ENCODE measurements at regions not wholly inside any gene's neighbourhood (a gene's known extent, or its start where the extent isn't known, plus 50 kb on each side); places are given as distances from the start of the nearest gene placed in this dataset.
"Not testable (repeated sequence)": the region's sequence is repeated elsewhere in the genome, so short reads cannot be mapped to it uniquely, and the experiment has no call there.

DNA sequence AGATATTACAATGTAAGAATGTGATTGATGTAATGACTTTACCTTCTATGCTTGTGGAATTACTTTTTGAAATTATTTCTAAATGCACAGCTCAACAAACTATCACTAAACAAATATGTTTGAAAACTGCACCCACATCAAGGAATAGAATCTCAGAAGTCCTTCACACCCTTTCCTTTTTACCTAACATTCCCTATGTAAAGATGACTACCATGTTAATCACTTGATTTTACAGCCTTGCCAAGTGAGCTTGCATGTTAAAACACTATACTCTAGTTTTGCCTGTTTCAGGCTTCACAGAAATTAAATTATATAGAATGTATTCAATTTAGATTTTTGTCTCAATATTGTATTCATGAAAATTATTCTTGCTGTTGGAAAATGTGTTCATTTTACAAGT is 1169.4 kb upstream of the CELF2 start:
- ATAC-seq, result no peak
- TF ChIP-seq, protein P1, sequence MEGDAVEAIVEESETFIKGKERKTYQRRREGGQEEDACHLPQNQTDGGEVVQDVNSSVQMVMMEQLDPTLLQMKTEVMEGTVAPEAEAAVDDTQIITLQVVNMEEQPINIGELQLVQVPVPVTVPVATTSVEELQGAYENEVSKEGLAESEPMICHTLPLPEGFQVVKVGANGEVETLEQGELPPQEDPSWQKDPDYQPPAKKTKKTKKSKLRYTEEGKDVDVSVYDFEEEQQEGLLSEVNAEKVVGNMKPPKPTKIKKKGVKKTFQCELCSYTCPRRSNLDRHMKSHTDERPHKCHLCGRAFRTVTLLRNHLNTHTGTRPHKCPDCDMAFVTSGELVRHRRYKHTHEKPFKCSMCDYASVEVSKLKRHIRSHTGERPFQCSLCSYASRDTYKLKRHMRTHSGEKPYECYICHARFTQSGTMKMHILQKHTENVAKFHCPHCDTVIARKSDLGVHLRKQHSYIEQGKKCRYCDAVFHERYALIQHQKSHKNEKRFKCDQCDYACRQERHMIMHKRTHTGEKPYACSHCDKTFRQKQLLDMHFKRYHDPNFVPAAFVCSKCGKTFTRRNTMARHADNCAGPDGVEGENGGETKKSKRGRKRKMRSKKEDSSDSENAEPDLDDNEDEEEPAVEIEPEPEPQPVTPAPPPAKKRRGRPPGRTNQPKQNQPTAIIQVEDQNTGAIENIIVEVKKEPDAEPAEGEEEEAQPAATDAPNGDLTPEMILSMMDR (IDR thresholded peaks at IDR 0.05), result no peak
- Mint-ChIP-seq H3K27me3 (no peaks in the 10 kb centered on the region), H3K9me3 (peaks cover 27% of the 10 kb centered on the region), H3K4me1 (ENCODE audit: low read depth) (no peaks in the 10 kb centered on the region), H3K36me3 (ENCODE audit: low read depth) (no peaks in the 10 kb centered on the region), H3K27ac (no peak overlapping the region), H3K4me3 (no peak overlapping the region)
- DNase-seq, result no peak
- ChIA-PET CTCF (no interaction called here), POLR2A (no interaction called here)
- intact Hi-C loops (cut with micrococcal nuclease), result no loop called here

DNA sequence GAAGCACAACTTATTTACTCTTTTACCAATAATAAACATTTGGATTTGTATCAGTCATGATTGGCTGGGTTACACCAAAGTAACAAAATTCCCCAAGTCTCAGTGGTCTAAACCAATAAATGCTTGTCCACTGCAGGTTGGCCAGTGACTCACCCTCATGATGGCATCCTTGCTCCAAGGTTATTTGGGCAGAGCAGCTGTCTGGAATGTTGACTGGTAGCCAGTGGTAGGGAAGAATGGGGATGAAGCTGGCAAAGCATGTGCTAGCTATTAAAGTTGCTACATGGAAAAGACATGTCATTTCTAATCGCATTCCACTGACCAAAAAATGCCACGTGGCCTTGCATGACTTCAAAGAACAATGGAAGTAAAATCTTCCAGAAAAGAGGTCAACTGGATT is 1168.7 kb upstream of the CELF2 start:
- H3K36me3 Mint-ChIP-seq (ENCODE audit: low read depth), result no peaks in the 10 kb centered on the region
- TF ChIP-seq, protein P1 (IDR thresholded peaks at IDR 0.05), result no peak
- no peak overlapping the region for H3K4me3 Mint-ChIP-seq
- ATAC-seq, result no peak
- H3K9me3 Mint-ChIP-seq, result peaks cover 28% of the 10 kb centered on the region
- H3K4me1 Mint-ChIP-seq (ENCODE audit: low read depth), result no peaks in the 10 kb centered on the region
- H3K27me3 Mint-ChIP-seq, result no peaks in the 10 kb centered on the region
- ChIA-PET CTCF (no interaction called here), POLR2A (no interaction called here)
- no peak overlapping the region for H3K27ac Mint-ChIP-seq
- intact Hi-C loops (cut with micrococcal nuclease), result no loop called here
- DNase-seq, result no peak

DNA sequence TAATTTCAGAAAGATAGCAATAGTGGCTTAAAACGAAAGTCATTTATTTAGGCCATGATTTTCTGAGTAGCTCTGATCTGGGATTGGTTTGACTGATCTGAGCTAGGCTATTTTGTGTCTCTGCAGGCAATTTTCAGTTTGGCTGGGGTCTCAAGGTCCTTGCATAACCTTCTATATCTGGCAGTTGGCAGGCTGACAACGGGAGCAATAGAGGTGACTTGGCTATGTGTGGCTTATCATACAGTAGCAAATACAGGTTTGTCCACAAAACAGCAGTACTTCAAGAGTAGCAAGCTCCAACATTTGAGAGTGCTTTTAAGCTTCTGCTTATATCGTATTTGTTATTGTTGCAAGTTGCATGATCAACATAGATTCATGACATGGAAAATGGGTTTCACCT is 1167.3 kb upstream of the CELF2 start:
- Mint-ChIP-seq H3K27me3 (no peaks in the 10 kb centered on the region), H3K9me3 (peaks cover 17% of the 10 kb centered on the region), H3K4me1 (ENCODE audit: low read depth) (no peaks in the 10 kb centered on the region), H3K27ac (no peak overlapping the region), H3K36me3 (ENCODE audit: low read depth) (no peaks in the 10 kb centered on the region), H3K4me3 (no peak overlapping the region)
- ATAC-seq, result no peak
- CTCF ChIA-PET, result interaction anchor here (0.7 kb wide), 1 partner anchor 409 kb away, joined by 3 read pairs; no protein-coding TSS in a partner anchor
- DNase-seq, result no peak
- TF ChIP-seq, protein P1 (IDR thresholded peaks at IDR 0.05), result no peak
- intact Hi-C loops (cut with micrococcal nuclease), result no loop called here
- POLR2A ChIA-PET, result no interaction called here

DNA sequence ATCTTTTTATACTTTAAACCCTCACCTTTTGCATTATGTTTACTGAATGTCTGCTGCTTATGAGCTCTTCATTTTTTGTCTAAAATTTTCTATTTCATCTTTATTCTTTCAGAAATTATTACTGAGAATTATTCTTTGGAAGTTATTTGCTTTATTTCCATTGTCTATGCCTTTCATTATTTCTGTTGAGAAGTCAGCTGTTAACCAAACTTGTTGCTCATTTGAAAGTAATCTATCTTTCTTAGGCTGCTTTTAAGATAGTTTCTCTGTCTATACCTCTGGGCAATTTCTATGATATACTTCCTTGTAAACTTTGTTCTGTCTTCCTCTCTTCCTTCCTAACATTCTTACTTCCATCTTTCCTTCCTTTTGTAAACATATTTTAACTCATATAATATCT is 1165.9 kb upstream of the CELF2 start:
- ChIA-PET POLR2A (no interaction called here), CTCF (no interaction called here)
- no peak overlapping the region for H3K4me3 Mint-ChIP-seq
- no peak overlapping the region for H3K27ac Mint-ChIP-seq
- H3K36me3 Mint-ChIP-seq (ENCODE audit: low read depth), result no peaks in the 10 kb centered on the region
- H3K9me3 Mint-ChIP-seq, result peaks cover 19% of the 10 kb centered on the region
- ATAC-seq, result no peak
- TF ChIP-seq, protein P1 (IDR thresholded peaks at IDR 0.05), result no peak
- no peaks in the 10 kb centered on the region for H3K27me3 Mint-ChIP-seq
- no peaks in the 10 kb centered on the region for H3K4me1 Mint-ChIP-seq (ENCODE audit: low read depth)
- intact Hi-C loops (cut with micrococcal nuclease), result no loop called here
- DNase-seq, result no peak

DNA sequence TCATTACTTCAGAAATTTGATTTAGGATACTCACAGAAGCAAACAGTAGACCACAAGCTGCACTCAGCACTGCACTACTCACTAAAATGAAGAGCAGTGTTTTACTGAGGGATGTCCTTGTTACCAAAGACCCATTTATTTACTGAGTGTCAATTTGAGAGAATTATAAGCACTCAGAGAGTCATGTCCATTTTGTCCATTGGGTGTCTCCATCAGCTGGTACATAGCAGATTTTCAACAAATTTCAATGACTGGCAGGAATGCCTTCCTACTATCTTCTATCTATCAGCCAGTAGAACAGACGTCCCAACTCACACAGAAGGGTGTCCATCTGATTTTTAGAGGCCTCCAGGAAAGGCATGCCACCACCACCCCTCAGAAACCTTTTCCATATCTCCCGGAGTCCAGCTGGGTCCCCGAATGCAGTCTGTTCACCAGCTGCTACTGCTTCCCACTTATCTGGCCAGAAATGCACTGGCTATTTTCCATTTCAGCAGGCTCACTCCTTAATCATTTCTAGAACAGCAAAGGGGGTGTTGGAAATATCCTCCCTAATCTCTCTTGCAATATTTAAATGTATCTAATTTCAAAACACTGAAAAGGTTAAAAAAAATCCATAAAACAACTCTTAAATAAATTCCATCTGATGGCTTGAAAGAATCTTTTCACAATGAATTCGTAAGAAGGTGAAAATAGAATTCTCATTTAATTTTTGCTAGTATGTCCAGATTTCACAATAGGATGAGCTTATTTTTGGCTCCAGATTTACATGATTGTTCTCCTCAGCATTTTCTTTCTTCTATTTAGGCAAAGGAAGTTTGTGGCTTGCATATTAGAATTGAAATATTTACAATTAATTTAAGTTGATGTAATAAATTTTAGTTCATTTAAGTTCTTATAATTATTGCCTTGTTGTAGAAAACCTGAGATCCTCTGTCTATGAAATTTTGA is 1164.0 kb upstream of the CELF2 start:
- DNase-seq (no peak), ATAC-seq (no peak)
- Mint-ChIP-seq H3K4me1 (ENCODE audit: low read depth) (no peaks in the 10 kb centered on the region), H3K36me3 (ENCODE audit: low read depth) (no peaks in the 10 kb centered on the region), H3K9me3 (peaks cover 21% of the 10 kb centered on the region), H3K4me3 (no peak overlapping the region), H3K27ac (no peak overlapping the region), H3K27me3 (no peaks in the 10 kb centered on the region)
- TF ChIP-seq, protein P1 (IDR thresholded peaks at IDR 0.05), result no peak
- ChIA-PET CTCF (no interaction called here), POLR2A (interaction anchor here (1.1 kb wide), 1 partner anchor 10 kb away, joined by 4 read pairs; no protein-coding TSS in a partner anchor)
- intact Hi-C loops (cut with micrococcal nuclease), result no loop called here

DNA sequence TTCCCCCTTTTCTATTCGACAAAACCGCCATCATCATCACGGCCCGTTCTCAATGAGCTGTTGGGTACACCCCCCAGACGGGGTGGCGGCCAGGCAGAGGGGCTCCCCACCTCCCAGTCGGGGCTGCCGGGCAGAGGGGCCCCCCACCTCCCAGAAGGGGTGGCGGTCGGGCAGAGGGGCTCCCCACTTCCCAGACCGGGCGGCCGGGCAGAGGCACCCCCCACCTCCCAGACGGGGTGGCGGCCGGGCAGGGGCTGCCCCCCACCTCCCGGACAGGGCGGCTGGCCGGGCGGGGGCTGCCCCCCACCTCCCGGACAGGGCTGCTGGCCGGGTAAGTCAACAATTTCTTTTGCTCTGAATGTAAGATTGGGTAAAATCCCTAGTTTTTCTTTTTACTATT is 1162.2 kb upstream of the CELF2 start:
- H3K36me3 Mint-ChIP-seq (ENCODE audit: low read depth); H3K27ac Mint-ChIP-seq; H3K4me3 Mint-ChIP-seq; H3K27me3 Mint-ChIP-seq; ATAC-seq; DNase-seq; H3K4me1 Mint-ChIP-seq (ENCODE audit: low read depth); CTCF ChIA-PET; POLR2A ChIA-PET; intact Hi-C loops (cut with micrococcal nuclease): not testable (repeated sequence)
- peaks cover 19% of the 10 kb centered on the region for H3K9me3 Mint-ChIP-seq

Measured in activated CD8-positive, alpha-beta T cell treated with anti-CD3 and anti-CD28 coated beads for 36 hours (primary cell).